HG03558 (cell line): ENCODE measurements at regions not wholly inside any gene's neighbourhood (a gene's known extent, or its start where the extent isn't known, plus 50 kb on each side); places are given as distances from the start of the nearest gene placed in this dataset.
"Not testable (repeated sequence)": the region's sequence is repeated elsewhere in the genome, so short reads cannot be mapped to it uniquely, and the experiment has no call there.

Experiments
- ATAC-seq: cut with Tn5 transposase; IDR thresholded peaks from one replicate; pipeline ENCODE4 v1.9.1; 2021; ENCODE audit warnings: moderate number of reproducible peaks; ENCODE audit not compliant: unreplicated experiment; ENCODE audit errors: extremely low read depth

DNA sequence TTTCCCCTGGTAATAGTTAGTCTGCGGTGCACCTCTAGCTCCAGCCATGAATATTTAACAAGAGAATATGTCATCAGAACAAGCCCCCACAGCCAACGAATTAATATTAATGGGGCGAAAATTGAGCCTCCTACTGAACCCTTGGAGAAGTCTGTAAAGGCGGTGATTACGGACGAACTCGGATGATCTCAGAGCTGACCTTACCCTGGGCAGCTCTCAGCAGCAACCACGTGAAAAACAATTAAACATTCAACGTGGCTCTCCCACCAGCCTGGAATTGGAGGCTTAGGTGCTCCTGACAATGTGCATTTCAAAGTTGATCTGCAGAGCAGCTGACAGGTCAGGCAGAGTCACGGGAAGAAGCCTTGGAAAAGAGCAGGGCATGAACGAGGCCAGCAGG, 407.6 kb upstream of the MYT1L start:
- no peak for ATAC-seq

DNA sequence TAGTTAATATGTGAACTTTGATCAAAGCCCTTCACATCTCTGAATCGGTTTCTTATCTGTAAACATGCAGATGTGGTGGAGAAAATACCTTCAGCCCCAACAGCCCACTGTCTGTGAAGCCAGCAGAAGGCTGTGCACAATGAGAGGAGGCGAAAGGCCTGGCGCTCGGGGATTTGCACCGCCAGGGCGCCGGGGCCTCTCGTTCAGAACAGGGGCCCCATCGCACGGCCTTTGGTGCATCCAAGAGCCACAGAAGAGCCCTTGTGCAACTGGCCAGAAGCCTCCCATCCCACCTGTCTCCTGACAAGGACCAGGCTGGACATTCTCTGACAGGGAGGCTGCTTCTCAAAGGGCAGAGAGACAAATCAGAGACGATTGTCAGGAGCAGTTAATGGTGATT, 407.2 kb upstream of the MYT1L start:
- ATAC-seq = no peak

DNA sequence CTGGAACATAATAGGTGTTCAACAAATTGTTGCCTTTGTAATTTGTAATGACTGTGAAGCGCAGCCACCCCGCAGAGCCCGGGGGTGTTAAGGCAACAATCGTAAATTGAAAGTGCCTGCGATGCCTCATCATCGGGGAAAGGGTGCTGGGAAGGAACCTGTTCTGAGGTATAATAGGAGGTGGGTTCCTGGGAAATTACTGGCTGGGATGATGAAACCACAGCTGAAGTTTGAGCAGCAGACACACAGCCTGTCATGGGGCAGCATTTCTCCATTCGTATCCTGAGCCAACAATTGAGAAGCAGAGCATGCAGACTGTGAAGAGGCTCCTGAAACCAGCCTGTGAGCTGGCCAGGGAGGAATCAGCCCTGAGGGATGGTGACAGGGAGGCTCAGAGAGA, 404.0 kb upstream of the MYT1L start:
- ATAC-seq = no peak

DNA sequence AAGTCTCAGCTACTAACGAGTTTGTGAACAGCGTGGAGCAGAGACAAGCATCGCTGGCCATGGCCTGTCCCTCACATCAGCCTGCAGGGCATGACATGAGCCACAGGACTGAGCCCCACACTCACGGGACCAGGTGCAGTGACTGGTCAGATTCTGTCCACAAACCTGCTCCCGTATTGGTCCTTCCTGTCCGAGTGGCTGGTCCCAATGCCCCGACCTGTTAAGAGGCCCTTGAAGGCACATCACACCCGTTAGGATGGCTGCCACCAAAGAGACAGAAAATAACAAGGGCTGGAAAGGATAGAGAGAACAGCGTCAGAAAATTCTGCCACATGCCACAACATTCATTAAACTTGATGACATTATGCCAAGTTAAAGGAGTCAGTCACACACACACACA, 403.2 kb upstream of the MYT1L start:
- ATAC-seq = no peak

DNA sequence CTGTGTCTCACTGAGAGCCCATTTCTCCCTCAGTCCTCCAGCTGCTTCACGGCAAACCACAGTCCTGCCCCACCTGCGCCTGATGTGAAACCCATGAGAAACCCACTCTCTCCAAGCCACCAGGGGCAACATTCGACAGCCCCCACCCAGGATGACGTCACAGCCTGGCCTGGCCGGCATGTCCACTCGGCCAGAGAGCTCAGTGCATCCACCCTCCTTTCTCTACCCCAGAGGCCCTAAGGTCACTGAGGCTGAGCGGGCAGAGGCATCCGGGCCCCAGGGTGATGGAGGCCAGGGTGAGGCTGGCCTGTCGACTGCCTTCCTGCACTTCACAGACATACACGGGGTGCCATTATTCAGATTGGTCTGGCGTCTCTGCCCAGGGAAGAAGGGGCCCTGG, 402.7 kb upstream of the MYT1L start:
- no peak for ATAC-seq

DNA sequence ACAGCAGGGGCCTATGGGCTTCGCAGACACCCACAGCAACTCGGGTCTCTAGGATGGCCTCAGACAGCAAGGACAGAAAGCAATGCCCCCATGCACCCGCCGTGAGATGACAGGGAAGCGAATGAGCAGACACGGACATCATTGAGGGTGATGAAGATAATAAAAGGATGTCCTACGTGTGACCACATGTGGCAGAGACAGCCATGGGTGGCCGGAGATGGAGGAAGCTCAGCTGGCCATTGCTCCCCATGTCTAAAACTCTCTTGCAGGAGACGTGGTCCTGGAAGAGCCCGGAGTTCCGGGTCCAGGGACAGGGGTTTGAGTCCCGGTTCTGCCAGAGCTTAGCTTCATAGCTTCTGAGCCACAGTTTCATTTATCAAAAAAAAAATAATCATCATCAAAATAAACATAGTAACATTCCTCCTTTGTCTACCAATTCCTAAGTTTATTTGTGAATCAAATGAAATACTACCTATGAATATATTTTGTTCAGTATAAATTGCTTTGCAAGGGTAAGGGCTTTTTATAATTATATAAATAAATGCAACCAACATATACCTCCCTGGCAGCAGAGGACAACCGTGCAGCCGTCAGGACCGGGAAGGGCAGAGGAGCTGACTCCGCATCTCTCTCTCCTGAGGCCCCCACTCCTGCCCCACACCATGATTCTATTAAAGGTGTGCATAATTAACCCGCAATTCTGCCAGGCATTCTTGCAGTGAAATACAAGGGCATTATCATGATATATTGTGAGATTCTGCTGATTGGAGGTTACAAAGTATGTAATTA, 401.4 kb upstream of the MYT1L start:
- no peak for ATAC-seq

DNA sequence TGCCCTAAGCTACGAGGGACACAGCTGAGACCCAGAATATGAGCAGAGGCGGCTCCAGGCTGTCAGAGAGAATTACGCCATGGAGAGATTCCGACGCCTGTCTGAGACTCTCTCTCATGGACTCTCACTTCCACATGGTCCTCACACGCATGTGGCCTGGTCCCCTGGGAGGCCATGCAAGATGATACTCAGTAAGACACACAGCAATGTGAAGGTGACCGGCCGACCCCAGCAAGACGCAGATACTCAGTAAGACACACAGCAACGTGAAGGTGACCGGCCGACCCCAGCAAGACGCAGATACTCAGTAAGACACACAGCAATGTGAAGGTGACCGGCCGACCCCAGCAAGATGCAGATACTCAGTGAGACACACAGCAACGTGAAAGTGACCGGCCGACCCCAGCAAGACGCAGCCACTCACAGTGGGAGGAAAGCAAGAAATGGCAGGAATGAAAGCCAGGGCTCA, 400.8 kb upstream of the MYT1L start:
- no peak for ATAC-seq

DNA sequence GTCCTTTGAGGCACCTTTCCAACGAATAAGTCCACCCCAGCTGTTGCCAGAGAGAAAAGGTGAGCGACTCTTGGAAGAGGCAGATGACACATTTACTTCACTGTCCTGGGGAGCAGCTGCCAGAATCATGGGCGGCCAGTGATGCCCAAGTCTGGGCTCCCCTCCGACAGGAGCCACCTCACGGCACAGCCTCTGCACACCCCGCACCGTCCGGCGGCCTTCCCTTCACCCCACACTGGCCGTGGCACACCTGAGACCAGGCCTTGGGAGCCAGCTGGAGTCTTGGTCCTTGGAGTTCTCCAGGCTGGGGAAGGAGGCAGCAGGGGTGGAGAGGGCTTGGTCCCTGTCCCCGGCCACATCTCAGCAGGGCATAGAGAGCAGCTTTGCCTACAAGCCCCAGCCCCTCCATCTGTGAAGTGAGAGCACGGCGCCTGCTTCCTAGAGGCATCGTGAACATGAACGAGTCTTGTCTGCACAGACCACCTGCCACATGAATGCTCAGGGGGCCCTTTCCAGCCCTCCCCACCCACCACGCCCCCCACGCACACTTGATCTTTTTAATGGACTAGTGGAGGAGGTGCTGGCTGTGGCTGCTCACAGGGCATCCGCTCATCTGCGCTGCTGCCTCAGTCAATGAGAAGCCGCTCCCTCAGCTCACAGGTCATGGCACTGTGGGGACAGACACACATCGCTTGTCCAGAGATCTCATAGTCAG, 400.2 kb upstream of the MYT1L start:
- ATAC-seq = no peak

DNA sequence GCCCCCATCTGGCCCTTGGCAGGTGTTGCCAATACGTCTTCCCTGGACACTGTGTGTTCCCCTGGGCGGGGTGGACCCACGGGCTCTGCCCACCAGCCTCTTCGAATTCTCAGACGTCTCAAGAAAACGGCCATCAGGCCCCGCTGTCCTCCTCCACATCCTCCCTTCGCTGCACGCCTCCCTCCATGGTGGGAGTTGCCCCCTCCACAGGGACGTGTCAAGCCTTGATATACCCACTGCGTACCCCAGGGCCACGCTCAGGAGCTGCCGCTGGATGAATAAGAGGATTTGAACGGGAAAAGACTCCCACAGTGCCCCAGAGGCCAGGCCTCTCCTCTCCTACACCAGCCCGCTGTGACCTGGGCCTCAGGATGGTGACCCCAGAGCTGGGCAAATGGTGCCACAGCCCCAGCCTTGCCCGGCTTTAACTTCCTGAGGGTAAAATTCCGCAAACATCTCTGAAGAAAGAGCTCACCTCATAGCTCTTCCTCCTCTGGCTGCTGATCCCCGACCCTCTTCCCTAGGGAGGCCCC, 399.3 kb upstream of the MYT1L start:
- no peak for ATAC-seq

DNA sequence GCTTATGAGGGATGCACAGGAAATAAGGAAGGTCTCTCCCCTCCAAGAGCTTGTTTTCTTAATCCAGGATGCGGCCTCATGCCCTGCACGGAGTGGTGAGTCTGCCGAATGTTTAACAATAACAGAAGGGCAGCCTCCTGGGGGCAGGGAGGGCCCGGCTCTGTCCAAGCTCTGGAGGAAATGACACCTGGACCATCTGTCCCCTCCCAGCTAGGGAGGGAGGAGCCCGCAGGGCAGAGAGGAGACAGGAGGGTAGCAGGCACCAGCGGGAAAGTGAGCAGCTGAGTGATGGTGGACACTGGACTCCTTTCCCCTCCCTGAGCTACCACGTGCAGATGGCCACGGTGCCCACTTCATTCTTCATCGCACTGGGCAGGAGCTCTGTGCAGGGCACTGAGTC, 398.2 kb upstream of the MYT1L start:
- no peak for ATAC-seq

DNA sequence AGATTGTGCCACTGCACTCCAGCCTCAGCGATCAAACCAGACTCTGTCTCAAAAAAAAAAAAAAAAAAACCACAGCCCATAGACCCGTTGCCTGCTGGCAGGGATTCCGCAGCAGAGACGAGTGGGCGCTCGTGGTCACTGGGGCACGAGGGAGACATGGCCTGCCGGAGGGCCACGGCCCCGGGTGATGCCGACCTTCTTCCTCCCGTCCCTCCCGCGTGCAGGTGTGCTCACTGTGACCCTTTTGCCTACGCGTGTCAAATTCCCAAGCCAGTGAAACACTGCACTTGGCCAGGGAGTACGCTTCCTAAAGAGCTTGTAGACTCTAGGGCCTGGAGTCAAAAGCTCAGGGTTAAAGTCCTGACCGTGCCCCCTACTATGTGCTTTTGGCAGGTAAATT, 397.6 kb upstream of the MYT1L start:
- ATAC-seq = no peak

DNA sequence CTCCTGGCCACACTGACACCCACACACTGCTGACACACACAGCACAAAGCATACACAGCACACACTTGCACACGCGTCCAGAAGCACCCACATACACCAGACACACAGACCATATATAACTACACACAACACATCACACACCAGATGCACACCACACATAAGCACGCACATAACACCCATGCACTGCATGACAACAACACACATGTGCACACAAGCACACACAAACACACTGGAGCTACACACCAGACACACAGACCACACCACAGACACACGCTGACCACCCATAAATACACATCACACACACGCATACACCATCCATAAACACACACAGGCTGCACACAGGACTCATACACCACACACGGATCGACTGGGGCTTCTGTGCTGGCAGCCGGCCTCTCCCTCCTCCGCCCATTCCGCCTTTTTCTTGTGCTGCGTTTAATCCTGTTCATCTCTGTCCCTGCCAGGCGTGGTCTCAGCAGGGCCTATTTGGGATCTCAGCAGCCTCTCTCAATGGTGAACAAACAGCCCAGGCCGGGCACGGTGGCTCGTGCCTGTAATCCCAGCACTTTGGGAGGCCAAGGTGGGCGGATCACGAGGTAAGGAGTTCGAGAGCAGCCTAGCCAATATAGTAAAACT, 396.9 kb upstream of the MYT1L start:
- no peak for ATAC-seq

DNA sequence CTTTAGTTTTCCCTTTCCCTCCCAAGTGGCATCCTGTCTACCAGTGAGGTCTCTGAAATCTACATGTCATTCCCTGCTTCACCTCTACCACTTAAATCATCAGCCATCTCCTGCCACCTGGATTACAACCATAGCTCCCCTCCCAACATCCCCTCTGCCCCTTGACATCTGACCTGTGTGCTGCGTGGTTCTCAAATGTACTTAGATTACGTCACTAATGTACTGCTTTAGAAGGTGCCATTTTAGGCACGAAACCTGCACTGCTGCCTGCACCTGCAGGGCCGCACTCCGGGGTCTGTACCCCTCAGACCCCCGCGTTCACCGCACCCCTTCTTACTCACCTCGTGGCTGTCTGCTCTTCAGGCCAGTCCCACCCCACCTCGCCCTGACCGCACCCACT, 395.1 kb upstream of the MYT1L start:
- ATAC-seq = no peak

DNA sequence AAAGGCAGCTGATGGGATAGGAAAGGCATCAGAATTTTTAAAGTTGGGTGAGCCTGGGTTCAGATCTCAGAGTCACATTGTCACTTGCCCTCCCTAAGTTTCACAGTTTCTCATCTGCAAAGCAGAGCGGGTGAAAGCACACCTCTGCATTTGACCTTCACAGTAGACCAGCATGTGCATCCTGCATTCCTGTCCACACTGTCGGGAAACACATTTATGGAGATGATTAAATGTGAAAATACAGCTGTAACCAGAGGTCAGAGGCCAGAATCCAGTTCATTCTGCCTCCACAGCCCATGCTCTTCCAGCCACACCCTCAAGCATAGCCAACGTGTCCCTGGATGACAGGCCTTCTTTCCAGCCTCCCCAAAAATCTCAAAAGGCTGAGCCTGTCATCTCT, 392.0 kb upstream of the MYT1L start:
- ATAC-seq = no peak

DNA sequence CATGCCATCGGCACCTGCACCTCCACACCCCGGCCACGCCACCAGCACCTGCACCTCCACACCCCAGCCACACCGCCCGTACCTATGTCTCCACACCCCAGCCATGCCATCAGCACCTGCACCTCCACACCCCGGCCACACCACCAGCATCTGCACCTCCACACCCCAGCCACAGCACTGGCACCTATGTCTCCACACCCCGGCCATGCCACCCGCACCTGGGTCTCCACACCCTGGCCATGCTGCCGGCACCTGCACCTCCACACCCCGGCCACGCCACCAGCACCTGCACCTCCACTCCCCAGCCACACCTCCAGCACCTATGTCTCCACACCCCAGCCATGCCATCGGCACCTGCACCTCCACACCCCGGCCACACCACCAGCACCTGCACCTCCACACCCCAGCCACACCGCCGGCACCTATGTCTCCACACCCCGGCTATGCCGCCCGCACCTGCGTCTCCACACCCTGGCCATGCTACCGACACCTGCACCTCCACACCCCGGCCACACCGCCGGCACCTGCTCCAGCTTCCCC, 390.3 kb upstream of the MYT1L start:
- ATAC-seq = no peak

DNA sequence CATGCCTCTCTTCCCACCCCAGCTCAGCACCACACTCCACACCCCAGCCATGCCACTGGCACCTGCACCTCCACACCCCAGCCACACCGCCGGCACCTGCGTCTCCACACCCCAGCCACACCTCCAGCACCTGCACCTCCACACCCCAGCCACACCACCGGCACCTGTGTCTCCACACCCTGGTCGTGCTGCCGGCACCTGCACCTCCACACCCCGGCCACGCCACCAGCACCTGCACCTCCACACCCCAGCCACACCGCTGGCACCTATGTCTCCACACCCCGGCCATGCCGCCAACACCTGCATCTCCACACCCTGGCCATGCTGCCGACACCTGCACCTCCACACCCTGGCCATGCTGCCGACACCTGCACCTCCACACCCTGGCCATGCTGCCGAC, 389.7 kb upstream of the MYT1L start:
- ATAC-seq = not testable (repeated sequence)

DNA sequence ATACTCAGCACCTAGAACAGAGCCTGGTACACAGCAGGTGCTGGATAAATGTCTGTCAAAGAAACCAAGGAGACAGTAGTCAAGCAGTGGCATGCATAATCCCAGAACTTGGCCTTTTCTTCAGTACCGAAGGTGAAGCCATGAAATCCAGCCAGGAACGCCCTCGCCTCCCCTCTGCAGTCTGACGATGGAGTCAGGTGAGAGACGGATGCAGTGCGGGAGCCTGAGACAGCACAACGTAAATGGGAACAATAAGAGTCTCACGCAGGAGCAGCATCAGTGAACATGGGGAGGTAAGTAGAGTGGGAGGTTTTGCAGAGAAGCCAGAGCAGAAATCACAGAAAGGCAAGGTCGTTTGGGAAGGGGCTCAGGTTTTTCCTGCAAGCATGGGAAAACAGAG, 389.3 kb upstream of the MYT1L start:
- no peak for ATAC-seq

DNA sequence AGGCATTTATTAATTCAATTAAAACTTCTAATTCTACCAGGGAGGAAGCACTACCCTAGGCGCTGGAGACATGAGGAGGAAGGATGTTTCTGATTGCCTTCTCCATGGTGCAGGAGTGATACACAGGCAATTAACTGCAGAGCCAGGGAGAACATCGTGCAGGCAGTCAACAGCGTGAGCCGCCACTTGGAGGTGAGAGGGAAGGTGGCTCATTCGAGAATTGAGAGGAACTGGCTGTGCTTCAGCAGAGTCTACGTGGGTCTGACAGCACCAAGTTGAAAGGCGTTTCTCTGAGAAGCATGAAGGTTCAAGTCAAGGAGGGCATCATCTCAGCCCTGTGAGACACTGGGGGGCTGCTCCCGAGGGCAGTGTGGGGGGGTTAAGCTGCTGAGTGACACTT, 388.7 kb upstream of the MYT1L start:
- ATAC-seq = no peak

DNA sequence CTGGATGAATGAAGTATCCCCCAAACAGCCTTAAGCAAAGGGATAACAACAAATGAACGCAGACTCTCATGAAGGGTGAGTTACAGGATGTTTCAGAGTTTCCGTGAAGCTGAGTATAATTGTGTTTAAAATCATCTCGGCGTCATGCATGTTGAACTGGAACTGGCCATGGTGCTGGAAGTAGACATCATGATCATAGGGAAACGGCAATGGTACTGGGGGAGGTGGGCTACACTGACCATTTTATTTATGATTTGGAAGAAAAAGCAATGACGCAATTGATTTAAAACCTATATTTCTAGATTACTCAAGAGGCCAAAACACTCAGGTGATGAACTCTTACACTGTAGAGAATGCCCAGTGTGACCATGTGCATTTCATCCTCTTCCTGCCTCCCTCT, 387.9 kb upstream of the MYT1L start:
- ATAC-seq = no peak

DNA sequence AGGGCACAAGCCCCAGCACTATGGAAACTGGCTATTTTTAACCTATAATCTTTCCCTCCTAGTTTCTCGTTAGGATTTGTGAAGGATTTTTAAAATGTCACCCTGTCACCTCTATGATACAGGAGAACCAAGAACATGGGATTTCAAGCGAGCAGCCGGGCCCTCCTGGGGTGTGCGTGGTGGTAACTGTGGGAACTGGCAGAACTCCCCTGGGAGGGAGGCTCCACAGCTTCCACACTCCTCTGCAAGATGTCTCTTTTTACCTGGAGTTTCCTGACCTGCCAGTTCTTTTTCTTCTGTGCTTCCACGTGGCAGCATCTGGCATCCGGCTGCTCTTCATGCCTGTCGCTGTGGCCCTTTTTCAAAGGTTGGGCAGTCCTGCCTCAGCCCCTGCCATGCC, 386.3 kb upstream of the MYT1L start:
- ATAC-seq = no peak

DNA sequence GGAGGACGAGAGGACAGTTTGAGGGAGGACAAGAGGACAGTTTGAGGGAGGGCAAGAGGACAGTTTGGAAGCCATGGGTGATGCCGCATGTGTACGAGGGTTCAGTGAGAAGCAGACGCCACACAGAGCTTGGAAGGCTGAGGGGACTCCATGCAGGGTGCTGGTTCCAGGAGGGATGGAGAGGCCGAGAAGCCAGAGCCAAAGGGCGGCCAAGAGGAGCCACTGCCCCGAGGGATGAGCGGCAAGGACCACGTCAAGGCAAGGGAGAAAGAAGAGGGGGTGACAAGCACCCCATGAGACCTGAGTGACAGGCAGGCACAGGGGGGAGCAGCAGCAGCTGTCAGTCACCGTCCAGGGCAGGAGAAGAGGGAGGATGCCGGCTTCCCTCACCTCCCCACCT, 385.7 kb upstream of the MYT1L start:
- no peak for ATAC-seq
